ENCODE measurements at regions not wholly inside any gene's neighbourhood (a gene's known extent, or its start where the extent isn't known, plus 50 kb on each side); places are given as distances from the start of the nearest gene placed in this dataset.
"Not testable (repeated sequence)": the region's sequence is repeated elsewhere in the genome, so short reads cannot be mapped to it uniquely, and the experiment has no call there.

DNA sequence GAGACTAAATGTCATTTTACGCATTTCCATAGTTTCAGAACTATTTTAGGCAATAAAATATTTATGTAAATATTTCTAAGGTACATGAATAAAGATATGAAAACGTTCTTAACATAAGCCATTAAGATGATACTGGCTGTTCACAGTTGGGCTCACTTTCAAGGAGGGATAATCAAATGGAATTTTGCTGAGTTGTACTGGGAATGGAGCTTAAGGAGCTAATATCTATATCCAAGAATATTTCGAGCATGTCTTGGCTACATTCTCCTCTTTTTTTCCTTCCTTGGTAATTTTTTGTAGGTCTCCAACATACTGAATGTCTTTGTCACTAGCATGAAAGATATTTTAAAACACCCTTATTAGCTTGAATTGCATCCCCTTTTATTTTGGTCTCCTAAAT lies 383.4 kb downstream of the RAP2B start:
- H3K27ac ChIP-seq (ENCODE audit: low read depth, low read length, poor library complexity, severe bottlenecking), result no peak overlapping the region
- CTCF ChIA-PET, result no interaction called here
- H3K27me3 ChIP-seq (replicated peaks; ENCODE audit: insufficient read depth, low read depth, low read length, poor library complexity), result no peaks in the 10 kb centered on the region
- H3K9me3 ChIP-seq (ENCODE audit: low read depth, low read length, poor library complexity, severe bottlenecking), result no peaks in the 10 kb centered on the region
- no peaks in the 10 kb centered on the region for H3K4me1 ChIP-seq (ENCODE audit: insufficient read depth, low read length, poor library complexity, severe bottlenecking)
- no peak for DNase-seq (ENCODE audit: low spot score)
- POLR2A ChIA-PET (ENCODE audit: low non-redundant PET), result no interaction called here
- TF ChIP-seq EZH2 (IDR thresholded peaks at IDR 0.05; ENCODE audit: borderline replicate concordance, low read depth, low read length, poor library complexity, severe bottlenecking), result no peak
- TF ChIP-seq, protein P1, sequence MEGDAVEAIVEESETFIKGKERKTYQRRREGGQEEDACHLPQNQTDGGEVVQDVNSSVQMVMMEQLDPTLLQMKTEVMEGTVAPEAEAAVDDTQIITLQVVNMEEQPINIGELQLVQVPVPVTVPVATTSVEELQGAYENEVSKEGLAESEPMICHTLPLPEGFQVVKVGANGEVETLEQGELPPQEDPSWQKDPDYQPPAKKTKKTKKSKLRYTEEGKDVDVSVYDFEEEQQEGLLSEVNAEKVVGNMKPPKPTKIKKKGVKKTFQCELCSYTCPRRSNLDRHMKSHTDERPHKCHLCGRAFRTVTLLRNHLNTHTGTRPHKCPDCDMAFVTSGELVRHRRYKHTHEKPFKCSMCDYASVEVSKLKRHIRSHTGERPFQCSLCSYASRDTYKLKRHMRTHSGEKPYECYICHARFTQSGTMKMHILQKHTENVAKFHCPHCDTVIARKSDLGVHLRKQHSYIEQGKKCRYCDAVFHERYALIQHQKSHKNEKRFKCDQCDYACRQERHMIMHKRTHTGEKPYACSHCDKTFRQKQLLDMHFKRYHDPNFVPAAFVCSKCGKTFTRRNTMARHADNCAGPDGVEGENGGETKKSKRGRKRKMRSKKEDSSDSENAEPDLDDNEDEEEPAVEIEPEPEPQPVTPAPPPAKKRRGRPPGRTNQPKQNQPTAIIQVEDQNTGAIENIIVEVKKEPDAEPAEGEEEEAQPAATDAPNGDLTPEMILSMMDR (conservative IDR thresholded peaks at IDR 0.05; ENCODE audit: low read depth, low read length), result no peak
- BruUV-seq (replicated peaks), result no TSS peak
- no peak overlapping the region for H3K4me3 ChIP-seq (ENCODE audit: low read depth, low read length, poor library complexity, severe bottlenecking)
- intact Hi-C loops (cut with micrococcal nuclease; ENCODE audit: unreplicated experiment), result no loop called here
- no peaks in the 10 kb centered on the region for H3K36me3 ChIP-seq (ENCODE audit: insufficient read depth, low read length, poor library complexity, severe bottlenecking)

DNA sequence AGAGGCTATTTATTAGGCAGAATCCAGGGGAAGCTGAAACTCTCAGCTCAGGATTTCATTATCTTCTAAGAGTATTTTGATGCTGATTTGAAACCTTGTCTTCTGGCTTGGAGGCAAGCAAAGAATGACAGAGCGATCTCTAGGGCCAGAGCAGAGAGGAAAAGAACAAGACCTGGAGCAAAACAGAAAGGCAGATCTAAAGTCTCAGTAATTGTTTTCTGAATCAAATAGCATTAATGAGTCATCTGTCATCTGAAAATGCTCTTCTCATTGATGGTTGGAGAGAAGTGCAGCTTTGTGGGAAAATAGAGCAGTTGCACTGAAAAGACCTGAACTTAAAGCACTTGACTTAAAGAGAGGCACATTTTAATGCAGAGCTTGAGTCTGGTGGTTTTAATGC lies 385.9 kb downstream of the RAP2B start:
- intact Hi-C loops (cut with micrococcal nuclease; ENCODE audit: unreplicated experiment), result no loop called here
- no peak overlapping the region for H3K27ac ChIP-seq (ENCODE audit: low read depth, low read length, poor library complexity, severe bottlenecking)
- no TSS peak for BruUV-seq (replicated peaks)
- ChIA-PET POLR2A (ENCODE audit: low non-redundant PET) (no interaction called here), CTCF (no interaction called here)
- H3K4me3 ChIP-seq (ENCODE audit: low read depth, low read length, poor library complexity, severe bottlenecking), result no peak overlapping the region
- DNase-seq (ENCODE audit: low spot score), result no peak
- no peaks in the 10 kb centered on the region for H3K9me3 ChIP-seq (ENCODE audit: low read depth, low read length, poor library complexity, severe bottlenecking)
- no peaks in the 10 kb centered on the region for H3K36me3 ChIP-seq (ENCODE audit: insufficient read depth, low read length, poor library complexity, severe bottlenecking)
- no peaks in the 10 kb centered on the region for H3K4me1 ChIP-seq (ENCODE audit: insufficient read depth, low read length, poor library complexity, severe bottlenecking)
- H3K27me3 ChIP-seq (replicated peaks; ENCODE audit: insufficient read depth, low read depth, low read length, poor library complexity), result no peaks in the 10 kb centered on the region
- TF ChIP-seq, protein P1 (conservative IDR thresholded peaks at IDR 0.05; ENCODE audit: low read depth, low read length), result no peak
- no peak for TF ChIP-seq EZH2 (IDR thresholded peaks at IDR 0.05; ENCODE audit: borderline replicate concordance, low read depth, low read length, poor library complexity, severe bottlenecking)

DNA sequence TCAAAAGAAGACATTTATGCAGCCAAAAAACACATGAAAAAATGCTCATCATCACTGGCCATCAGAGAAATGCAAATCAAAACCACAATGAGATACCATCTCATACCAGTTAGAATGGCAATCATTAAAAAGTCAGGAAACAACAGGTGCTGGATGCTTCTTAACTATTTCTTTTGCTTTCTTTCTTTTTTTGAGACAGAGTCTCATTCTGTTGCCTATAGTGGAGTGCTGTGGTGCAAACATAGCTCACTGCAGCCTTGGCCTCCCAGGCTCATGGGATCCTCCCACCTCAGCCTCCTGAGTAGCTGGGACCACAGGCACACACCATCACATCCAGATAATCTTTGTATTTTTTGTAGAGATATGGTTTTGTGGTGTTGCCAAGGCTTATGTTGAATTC lies 387.7 kb downstream of the RAP2B start:
- H3K27ac ChIP-seq (ENCODE audit: low read depth, low read length, poor library complexity, severe bottlenecking); POLR2A ChIA-PET (ENCODE audit: low non-redundant PET); DNase-seq (ENCODE audit: low spot score); H3K4me1 ChIP-seq (ENCODE audit: insufficient read depth, low read length, poor library complexity, severe bottlenecking); H3K36me3 ChIP-seq (ENCODE audit: insufficient read depth, low read length, poor library complexity, severe bottlenecking); CTCF ChIA-PET; BruUV-seq (replicated peaks); H3K4me3 ChIP-seq (ENCODE audit: low read depth, low read length, poor library complexity, severe bottlenecking); H3K27me3 ChIP-seq (replicated peaks; ENCODE audit: insufficient read depth, low read depth, low read length, poor library complexity); H3K9me3 ChIP-seq (ENCODE audit: low read depth, low read length, poor library complexity, severe bottlenecking); intact Hi-C loops (cut with micrococcal nuclease; ENCODE audit: unreplicated experiment): not testable (repeated sequence)

DNA sequence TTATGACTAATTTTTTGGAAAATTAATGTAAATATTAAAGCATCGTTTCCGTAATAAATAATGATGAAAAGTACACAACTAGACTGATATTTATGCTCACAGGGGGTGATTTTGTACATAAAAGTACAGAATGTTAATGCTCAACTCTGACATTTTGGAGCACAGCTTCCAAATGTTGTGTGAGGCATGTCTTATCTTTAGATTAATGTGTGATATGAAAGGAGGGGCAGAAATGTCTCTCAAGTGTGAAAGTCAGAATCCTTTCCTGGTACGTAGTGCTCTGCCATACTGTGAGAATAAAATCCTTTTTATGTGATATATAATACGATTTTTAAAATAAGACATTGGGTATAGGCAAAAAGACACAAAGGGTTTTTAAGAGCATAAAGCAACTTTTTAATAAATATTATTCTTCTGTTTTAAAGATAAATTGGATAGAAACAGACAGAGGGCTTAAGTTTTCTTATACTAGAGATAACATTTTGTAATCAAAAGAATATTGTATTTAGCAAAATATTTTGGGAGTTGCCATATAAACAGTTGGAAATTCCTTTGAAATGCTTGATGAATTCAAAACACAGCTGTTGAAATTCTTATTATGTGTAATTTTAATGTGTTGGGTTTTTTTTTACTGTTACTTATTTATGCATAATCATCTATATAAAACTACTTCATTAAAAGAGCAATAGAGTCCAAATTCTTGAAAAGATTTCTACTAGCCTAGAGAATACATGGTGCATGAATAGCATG lies 389.7 kb downstream of the RAP2B start:
- POLR2A ChIA-PET (ENCODE audit: low non-redundant PET), result no interaction called here
- Histone ChIP-seq H3K36me3 (ENCODE audit: insufficient read depth, low read length, poor library complexity, severe bottlenecking) (no peaks in the 10 kb centered on the region), H3K27ac (ENCODE audit: low read depth, low read length, poor library complexity, severe bottlenecking) (no peak overlapping the region), H3K4me1 (ENCODE audit: insufficient read depth, low read length, poor library complexity, severe bottlenecking) (no peaks in the 10 kb centered on the region), H3K27me3 (replicated peaks; ENCODE audit: insufficient read depth, low read depth, low read length, poor library complexity) (no peaks in the 10 kb centered on the region), H3K9me3 (ENCODE audit: low read depth, low read length, poor library complexity, severe bottlenecking) (no peaks in the 10 kb centered on the region), H3K4me3 (ENCODE audit: low read depth, low read length, poor library complexity, severe bottlenecking) (no peak overlapping the region)
- intact Hi-C loops (cut with micrococcal nuclease; ENCODE audit: unreplicated experiment), result no loop called here
- no peak for TF ChIP-seq EZH2 (IDR thresholded peaks at IDR 0.05; ENCODE audit: borderline replicate concordance, low read depth, low read length, poor library complexity, severe bottlenecking)
- TF ChIP-seq, protein P1 (conservative IDR thresholded peaks at IDR 0.05; ENCODE audit: low read depth, low read length), result no peak
- no peak for DNase-seq (ENCODE audit: low spot score)
- CTCF ChIA-PET, result no interaction called here
- no TSS peak for BruUV-seq (replicated peaks)
